Loucy (cell line): ENCODE measurements at regions not wholly inside any gene's neighbourhood (a gene's known extent, or its start where the extent isn't known, plus 50 kb on each side); places are given as distances from the start of the nearest gene placed in this dataset.

ENCODE experiments used
- CTCF ChIP-seq: fragments of 200-600 bp; sonication (generic); conservative IDR thresholded peaks from 2 replicates; pipeline ENCODE4 v1.5.1; 2014; ENCODE audit warnings: mild to moderate bottlenecking, antibody characterized with exemption, low read length
- EZH2phosphoT487 ChIP-seq: fragments of 200-600 bp; IDR thresholded peaks from 2 replicates; pipeline ENCODE4 v1.6.1; 2018; ENCODE audit warnings: antibody characterized with exemption, mild to moderate bottlenecking, moderate library complexity, borderline replicate concordance

- TF ChIP-seq CTCF, result no peak
- TF ChIP-seq EZH2phosphoT487, result no peak
Measured at GRCh38 chr9:10706788-10707187, 94.0 kb upstream of the PTPRD start.
